GM18861 (cell line): ENCODE measurements at regions not wholly inside any gene's neighbourhood (a gene's known extent, or its start where the extent isn't known, plus 50 kb on each side); places are given as distances from the start of the nearest gene placed in this dataset.
"Not testable (repeated sequence)": the region's sequence is repeated elsewhere in the genome, so short reads cannot be mapped to it uniquely, and the experiment has no call there.

Experiments used
- ATAC-seq: cut with Tn5 transposase; IDR thresholded peaks from one replicate; pipeline ENCODE4 v1.9.1; 2021; ENCODE audit not compliant: unreplicated experiment

DNA sequence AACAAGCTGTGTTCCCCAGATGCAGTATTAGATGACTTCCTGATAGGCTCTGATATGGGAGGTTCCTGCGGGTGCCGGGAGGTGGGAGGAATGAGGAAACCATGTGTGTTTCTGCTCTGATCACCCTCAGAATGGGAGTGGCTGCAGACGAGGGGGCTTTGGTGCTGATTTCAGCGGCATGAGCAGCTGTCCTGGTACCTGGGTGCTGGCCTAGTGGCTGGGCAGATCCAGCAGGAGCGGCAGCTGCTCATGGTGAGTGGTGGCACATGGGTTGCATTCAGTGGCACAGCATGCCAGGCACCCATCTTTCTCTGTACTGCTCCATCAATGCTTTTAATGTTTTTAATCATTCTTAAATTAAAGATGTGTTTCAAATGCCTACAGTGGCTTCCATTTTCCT lies 177.2 kb upstream of the NETO1 start:
- no peak for ATAC-seq

DNA sequence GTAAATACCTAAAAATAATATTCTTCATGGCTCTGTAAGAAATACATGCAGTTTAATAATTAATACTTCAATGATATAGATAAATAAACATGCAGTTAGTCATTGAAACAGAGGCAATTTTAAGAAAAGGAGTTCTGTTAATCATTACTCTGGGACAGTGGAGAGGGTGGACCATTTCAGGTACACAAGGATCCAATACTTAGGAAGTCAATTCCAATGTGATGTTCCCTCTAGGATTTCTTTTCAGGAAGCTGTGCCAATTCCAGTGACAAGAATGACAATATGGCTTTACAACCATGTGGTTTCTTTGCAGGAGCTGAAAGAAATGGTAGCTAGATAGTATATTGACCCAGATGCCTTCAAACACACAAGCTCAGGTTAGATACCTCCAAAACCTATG lies 175.8 kb upstream of the NETO1 start:
- no peak for ATAC-seq

DNA sequence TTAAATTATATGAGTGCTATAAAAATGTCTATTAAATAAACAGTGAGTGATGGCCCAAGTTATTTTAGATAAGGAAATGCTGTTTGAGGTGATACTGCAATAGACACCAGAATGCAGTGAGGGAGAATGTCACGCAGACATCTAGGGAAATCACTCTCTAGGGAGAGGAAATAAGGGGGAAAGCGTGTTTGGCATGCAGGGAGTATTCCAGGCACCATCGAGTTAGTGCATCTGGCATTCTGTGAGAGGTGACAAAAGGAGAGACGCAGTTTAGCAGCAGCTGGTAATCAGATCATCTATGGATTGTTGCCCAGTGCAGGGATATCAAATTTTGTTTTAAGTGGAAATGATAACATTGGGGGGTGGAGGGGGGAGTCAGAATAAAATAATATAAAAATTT lies 175.4 kb upstream of the NETO1 start:
- no peak for ATAC-seq

DNA sequence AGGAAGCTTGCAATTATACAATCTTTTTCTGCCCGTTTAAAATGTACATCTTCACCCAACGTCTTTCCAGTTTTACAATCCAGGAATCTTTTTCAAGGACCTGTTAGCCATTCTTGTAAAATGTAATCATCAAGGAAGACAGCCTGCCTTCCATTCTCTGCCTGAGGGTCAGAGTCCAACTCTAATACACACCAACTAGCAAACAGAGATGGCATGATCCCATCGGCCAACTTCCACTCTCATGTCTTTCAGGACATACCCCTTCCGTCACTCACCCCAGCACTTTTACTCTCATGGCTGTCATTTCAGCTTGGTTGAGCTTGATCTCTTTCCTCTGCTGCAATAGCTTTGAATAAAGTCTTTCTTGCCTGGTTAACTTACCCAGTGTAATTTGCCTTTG lies 172.5 kb upstream of the NETO1 start:
- no peak for ATAC-seq

DNA sequence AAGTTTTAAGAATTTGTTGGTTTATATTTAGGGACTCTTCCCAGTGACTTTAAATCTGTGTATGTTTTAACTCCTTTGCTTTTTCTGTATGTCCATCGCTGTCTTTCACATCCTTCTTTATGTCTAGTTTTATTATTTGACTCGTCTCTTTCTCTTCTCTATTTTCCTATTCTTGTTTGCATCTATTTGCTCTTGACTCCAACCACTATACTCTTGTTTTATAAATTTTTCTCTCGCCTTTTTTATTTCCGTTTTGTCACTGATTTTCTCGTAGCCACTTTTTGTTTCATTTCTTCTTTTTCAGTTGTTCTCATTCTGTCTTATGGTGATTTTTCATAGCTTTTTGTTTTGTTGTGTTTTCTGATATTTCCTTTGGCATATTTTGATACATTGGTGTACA lies 170.5 kb upstream of the NETO1 start:
- ATAC-seq = no peak

DNA sequence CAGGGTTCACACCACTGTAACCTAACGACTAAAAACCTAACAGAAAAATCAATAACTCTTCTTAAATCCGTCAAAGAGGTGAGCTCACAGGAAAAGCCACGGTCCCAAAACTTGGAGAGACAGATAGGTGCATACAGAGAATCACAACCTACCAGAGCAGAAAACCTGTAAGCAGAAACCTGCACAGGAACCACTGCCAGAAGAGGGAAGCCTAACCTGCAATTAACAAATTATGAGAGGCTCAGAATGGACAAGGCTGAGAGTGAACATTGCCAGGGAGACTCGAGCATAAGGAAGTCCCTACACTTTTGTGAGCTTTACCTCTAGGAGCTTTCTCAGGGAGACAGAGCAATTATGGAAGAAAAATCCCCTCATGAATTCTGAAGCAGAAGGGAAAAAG lies 156.2 kb upstream of the NETO1 start:
- ATAC-seq = no peak

DNA sequence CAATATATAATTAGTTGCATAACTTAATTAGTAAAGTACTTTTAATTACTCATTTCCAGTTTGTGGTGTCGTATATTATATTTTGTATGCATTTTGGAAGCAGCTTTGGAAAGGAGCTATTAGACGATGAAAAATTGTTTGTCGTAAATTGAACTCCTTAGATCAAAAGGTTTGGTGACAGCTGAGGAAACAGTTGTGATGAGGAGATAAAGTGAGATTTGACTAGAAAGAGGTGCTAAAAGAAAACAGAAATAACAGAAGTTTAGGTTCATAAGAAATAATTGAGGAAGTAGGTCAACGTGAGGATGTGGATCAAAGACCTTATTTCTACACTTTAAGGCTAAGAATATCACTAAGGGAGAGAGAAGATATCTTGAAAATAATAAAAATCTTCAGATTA lies 141.9 kb upstream of the NETO1 start:
- no peak for ATAC-seq

DNA sequence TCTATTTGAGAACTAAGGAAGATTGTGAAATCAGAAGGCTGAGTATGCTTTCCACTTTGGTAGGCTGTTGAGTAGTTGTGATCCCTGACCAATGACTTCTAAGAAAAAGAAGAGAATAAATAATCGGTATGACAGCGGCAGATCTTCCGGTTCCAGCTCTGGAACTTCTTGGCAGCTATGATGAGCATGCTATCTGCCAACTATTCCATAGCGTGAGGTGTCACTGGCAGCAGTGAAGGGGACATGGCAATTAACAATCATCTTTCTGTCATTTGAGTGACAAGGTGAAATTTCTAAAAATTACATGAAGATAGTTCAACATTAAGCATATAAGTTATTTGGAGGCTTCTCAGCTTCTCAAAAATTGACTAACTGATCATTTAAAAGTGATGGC lies 140.1 kb upstream of the NETO1 start:
- ATAC-seq = no peak

DNA sequence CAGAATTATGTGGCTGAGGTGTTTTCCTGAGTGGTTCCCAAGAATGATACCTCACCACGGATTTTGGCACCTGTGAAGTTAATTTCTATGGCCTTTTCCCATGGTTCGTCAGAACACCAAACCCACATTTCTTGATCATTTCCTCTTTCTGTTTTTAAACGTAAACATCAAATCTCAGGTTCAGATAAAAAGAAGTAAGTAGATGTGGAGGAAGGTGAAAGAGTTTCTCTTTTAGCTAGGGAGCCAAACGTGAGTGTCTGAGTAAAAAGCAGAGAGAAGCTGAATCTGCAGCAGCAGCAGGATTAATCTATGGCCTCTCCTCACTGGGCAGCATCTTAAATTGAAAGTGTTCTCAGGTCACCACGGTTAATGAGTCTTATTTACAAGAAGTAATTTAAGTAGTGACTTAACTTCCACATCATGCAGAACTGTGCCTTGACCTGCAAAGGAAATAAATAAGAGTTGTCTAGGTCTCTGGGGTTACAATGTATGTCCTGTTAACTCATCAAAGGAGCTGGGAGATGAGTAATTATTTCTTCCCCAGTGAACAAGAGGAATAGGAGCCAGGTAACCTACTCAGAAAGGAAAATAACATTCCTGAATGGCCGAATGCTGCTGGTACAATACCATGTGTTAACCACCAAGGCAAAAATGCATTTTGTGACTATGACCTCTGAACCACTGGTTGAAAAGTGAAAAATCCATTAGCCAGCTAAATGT lies 139.6 kb upstream of the NETO1 start:
- no peak for ATAC-seq

DNA sequence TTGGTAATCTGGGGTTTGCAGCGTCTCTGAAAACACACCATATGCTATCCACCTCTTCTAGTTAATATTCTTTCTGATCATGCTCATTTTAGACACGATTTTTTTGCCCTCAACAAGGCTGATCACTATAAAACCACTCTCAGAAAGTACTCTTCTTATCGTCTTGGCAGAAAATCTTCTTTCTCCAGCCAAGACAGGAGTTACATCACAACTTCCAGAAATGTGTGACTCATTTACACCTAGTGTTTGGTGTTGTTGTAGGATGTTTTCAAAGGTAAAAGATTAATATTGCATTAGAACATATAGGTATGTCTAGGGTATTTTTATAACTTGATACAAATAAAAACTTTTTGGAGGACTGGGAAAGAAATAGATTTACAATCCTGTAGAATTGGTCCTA lies 138.5 kb upstream of the NETO1 start:
- ATAC-seq = no peak

DNA sequence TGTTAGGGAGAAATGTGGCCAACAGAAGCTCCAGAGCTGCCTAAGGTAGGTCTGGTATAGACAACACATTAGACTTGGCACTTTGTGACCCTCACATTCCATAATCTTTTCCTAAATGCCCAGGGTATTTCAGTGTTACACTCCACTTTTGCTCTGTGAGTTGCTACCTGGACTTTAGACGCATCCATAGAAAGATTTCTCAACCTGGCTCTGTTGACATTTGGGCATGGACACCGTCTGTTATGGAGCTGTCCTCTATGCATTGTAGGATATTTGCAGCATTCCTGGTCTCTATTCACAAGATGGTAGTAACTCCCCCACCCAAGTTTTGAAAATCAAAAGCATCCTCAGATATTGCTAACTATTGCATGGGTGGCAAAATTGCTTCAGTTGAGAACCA lies 136.5 kb upstream of the NETO1 start:
- no peak for ATAC-seq

DNA sequence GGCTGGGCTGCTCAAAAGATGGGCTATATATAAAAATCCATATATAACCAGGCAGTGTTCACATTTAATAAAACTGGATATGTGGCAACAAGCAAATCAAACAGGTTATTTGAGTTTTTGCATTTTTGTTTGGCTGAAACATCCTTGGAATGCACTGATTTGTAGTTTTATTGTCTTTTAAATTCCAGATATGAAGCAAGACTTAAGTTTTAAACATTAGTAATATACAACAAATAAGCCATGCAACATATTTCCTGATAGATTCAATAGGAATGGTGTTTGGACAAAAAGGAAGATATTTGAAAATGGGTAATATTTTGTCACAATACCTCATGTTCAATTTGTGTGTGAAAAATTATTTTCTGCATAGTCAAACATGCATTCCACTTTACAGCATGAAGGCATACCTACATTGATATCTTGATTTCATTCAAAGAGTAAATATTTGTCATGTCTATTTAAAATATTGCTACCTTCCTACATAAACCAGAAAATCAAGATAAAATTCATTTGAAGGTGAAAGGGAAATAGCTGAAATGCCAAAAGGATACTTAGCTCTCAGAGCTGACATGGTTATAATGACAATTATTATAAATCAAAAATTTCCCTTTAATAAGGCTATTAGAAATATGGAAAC lies 132.3 kb upstream of the NETO1 start:
- no peak for ATAC-seq

DNA sequence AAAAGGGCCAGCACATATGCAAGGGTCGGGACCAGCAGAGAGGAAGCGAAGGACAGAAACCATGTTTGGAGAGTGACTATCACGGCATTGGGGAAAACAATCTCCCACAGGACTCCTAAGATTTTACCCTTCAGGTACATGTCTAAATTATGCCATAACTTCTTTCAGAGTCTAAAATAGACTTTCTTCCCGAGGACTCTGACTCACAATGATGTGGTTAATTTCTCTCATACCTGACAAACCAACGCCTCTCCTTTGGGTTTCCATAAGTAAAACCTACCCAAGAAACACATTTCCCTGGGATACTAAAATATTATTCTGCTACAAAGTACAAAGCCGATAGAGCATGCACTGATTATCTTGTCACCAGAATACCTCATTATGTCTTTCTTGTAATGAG lies 127.8 kb upstream of the NETO1 start:
- no peak for ATAC-seq

DNA sequence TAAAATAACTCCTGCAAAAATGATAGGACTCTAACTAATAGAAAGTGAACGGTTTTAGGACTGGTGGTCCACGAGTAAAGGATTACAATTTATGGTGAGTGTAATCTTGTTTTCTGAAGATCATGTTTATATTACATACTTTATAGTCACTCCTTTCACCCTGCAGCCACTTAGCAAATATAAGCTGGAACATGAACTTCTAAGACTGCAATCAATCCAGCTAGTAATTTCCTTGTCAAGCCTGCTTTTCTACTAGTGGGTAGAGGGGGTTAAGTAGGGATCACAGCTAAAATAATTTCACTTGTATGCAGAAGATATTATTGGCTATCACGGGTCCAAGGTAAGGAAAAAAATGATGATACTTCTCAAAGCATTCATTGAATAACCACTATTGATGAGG lies 125.5 kb upstream of the NETO1 start:
- no peak for ATAC-seq

DNA sequence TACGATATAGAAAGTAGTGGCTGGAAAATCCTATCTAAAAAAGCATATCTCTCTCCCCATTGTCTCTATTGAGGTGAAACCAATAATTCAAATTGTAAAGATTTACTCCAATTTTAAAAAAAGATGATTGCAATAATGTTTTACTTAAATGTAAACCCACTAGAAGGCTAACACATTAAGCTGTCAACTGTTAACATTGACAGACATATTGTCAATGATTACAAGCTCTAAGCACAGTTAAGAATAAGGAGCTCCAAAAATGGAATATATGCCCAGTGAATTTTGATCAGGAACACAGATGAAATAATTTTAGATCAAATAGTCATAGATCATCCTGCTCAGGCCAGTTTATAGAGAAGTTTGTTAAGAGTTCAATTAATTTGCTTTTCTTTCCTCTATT lies 123.6 kb upstream of the NETO1 start:
- ATAC-seq = no peak

DNA sequence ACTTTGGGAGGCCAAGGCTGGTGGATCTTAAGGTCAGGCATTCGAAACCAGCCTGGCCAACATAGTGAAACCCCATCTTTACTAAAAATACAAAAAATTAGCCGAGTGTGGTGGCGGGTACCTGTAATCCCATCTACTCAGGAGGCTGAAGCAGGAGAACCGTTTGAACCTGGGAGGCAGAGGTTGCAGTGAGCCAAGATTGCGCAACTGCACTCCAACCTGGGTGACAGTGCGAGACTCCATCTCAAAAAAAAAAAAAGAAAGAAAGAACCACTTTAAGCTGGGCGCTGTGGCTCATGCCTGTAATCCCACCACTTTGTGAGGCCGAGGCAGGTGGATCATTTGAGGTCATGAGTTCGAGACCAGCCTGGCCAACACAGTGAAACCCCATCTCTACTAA lies 119.8 kb upstream of the NETO1 start:
- not testable (repeated sequence) for ATAC-seq

DNA sequence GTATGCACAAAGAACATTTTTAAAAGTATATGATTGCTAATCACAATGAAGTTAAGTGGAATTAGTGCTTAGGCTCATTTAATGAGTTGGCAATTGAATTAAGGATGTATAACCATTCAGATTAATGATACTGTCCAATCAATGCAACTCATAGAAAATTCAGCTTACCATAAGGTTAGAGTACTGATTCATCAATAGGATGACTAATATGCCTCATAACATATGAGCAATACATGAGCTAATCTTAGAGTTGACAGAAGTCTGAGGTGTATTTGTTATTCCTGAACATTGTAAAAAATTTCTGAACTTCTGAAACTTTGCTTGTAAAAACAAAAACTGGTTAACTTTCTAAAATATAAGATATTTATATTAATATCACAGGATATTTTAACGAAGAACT lies 118.3 kb upstream of the NETO1 start:
- no peak for ATAC-seq

DNA sequence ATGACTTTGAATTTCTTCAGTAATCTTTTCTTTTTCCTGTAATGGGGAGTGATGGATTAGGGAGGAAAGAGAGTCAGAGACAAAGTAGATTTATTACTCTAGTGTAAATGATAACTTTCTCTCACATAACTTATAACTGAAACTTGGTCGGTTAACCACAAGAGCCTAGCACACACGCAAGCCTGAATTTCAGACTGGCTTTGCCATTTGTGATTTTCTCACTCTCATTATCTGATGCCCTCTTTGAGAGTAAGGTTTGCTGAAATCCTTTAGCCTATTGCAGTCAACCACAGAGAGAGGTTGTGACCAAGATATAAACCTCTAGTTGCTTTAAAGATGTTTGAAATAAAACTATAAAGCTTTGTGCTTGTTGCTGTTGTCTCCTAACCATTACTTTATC lies 117.9 kb upstream of the NETO1 start:
- no peak for ATAC-seq

DNA sequence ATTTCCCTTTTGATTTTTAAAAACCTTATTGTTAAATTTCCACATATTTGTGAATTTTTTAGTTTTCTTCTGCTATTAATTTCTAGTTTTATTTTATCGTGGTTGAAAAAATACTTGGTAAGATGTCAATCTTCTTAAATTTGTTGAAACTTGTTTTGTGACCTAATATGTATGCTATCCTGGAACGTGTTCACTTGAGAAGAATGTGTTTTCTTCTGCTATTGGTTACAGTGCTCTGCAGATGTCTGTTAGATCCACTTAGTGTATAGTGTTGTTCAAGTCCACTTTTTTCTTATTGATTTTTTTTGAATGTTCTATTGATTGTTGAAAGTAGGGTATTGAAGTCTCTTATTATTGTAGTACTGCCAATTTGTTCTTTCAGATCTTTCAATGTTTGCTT lies 116.5 kb upstream of the NETO1 start:
- ATAC-seq = no peak

DNA sequence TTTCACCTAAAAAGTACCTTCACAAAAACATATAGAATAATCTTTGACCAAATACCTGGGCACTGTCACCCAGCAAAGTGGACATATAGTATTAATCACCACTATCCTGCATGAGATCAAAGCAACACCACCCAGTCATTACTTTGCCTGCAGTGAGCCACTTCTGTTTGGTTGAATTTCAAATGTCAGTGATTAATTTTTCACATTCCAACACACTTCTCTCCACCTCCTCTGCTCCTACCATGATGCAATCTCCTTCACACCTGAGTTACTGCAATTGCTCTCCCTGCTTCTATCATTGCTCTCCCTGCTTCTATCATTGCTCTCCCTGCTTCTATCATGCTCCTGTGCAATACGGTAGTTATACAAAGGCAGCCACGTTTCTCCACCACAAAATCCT lies 106.1 kb upstream of the NETO1 start:
- ATAC-seq = no peak

DNA sequence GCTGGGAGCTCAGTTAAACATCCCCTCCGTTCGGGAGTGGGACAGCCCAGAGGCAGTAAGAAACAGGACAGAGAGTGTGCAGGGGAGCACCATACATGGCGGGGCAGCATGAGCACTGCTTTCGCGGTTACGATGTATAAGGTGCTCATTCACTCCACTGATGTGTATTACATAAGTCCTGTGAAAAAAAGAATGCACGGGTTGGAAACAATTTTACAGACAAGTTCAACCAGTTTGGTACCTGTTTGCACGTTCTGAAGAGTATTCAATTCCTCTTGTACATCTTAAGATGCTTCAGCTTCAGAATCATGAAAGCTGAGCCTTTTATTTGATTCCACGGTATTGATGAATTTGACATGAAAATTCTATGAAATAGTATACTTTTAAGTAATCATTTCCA lies 97.8 kb upstream of the NETO1 start:
- ATAC-seq = no peak

DNA sequence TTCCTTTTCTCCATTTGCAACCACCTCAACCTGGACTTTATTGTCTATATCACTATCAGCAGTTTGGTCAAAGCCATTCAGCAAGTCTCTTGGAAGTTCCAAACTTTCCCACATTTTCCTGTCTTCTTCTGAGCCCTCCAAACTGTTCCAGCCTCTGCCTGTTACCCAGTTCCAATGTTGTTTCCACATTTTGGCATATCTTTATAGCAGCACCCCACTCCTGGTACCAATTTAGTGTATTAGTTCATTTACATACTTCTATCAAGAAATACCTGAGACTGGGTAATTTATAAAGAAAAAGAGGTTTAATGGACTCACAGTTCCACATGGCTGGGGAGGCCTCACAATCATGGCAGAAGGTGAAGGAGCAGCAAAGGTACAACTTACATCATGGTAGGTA lies 90.4 kb upstream of the NETO1 start:
- not testable (repeated sequence) for ATAC-seq

DNA sequence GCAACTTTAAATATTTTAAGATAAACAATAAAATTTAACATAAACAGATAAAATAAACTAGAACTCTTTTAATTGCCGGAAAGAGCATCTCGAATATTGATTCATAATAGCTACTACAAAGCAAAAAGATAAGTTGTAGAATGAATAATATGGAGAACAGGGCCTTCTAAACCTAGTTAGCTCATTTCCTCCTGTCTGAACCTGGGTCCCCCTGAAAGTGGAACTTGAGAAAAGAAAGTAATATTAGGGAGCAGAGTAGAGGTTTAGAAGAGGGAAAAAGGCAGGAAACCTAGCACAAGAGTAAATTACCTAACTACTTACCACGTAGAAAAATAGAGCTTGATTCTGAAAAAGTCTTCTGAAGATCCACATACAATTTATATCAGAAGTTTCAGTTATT lies 80.7 kb upstream of the NETO1 start:
- no peak for ATAC-seq
